ENCODE measurements at regions not wholly inside any gene's neighbourhood (a gene's known extent, or its start where the extent isn't known, plus 50 kb on each side); places are given as distances from the start of the nearest gene placed in this dataset.

DNA sequence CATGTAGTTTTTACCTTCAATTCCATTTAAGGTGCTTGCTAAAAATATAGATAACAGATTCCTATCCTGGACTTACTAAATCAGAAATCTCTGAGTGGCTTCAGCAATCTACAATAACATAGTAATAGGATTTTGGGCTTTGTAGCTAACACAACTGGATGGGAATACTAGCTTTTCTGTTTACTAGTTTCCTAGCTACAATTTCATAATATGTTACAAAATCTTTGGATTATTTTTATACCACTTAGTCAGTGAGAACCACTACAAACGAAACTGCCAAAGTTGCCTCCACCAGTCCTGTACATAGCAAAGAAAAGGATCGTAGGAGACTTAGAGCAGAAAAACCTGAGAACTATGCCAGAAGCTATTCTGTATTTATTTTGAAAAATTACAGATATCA is 87.7 kb upstream of the ANO3 start:
- TF ChIP-seq, protein P1, sequence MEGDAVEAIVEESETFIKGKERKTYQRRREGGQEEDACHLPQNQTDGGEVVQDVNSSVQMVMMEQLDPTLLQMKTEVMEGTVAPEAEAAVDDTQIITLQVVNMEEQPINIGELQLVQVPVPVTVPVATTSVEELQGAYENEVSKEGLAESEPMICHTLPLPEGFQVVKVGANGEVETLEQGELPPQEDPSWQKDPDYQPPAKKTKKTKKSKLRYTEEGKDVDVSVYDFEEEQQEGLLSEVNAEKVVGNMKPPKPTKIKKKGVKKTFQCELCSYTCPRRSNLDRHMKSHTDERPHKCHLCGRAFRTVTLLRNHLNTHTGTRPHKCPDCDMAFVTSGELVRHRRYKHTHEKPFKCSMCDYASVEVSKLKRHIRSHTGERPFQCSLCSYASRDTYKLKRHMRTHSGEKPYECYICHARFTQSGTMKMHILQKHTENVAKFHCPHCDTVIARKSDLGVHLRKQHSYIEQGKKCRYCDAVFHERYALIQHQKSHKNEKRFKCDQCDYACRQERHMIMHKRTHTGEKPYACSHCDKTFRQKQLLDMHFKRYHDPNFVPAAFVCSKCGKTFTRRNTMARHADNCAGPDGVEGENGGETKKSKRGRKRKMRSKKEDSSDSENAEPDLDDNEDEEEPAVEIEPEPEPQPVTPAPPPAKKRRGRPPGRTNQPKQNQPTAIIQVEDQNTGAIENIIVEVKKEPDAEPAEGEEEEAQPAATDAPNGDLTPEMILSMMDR (IDR thresholded peaks at IDR 0.05; ENCODE audit: borderline replicate concordance, extremely low read depth, low read length, poor library complexity, severe bottlenecking), result no peak
- TF ChIP-seq EZH2 (IDR thresholded peaks at IDR 0.05; ENCODE audit: borderline replicate concordance, low read depth, low read length, severe bottlenecking), result no peak

Data from DND-41 (cell line).